ENCODE measurements at regions not wholly inside any gene's neighbourhood (a gene's known extent, or its start where the extent isn't known, plus 50 kb on each side); places are given as distances from the start of the nearest gene placed in this dataset.

- no peak for TF ChIP-seq CTCF (conservative IDR thresholded peaks at IDR 0.05; ENCODE audit: low read depth in 2 of 2)
- TF ChIP-seq REST (IDR thresholded peaks at IDR 0.05; ENCODE audit: unreplicated experiment) = no peak
- TF ChIP-seq EZH2 (IDR thresholded peaks at IDR 0.05; ENCODE audit: low read depth, unreplicated experiment) = no peak
- TF ChIP-seq ETS1 (IDR thresholded peaks at IDR 0.05) = no peak
Observed at GRCh38 chr15:67915461-67916374, 75.9 kb upstream of the RNU6-1 start.
